Choroid plexus epithelial cell (primary cell): ENCODE measurements at regions not wholly inside any gene's neighbourhood (a gene's known extent, or its start where the extent isn't known, plus 50 kb on each side); places are given as distances from the start of the nearest gene placed in this dataset.
"Not testable (repeated sequence)": the region's sequence is repeated elsewhere in the genome, so short reads cannot be mapped to it uniquely, and the experiment has no call there.

Experiments used
- DNase-seq: peaks from one replicate; pipeline ENCODE4 v3.0.0-alpha.2; 2010; ENCODE audit warnings: low read depth
- H3K4me3 ChIP-seq: 2 replicates; pipeline ENCODE4 v1.5.1; 2011; ENCODE audit warnings: low read depth, mild to moderate bottlenecking, control low read depth, low read length, moderate library complexity
- CTCF ChIP-seq: conservative IDR thresholded peaks from 2 replicates; pipeline ENCODE4 v1.5.1; 2011; ENCODE audit warnings: low read depth, mild to moderate bottlenecking, control low read depth, inconsistent platforms, low read length, moderate library complexity

GRCh38 chr18:6565815-6566081, 151.0 kb upstream of the L3MBTL4 start:
- DNase-seq, result no peak
- TF ChIP-seq CTCF, result no peak
- no peak overlapping the region for H3K4me3 ChIP-seq

- no peak overlapping the region for H3K4me3 ChIP-seq
- DNase-seq, result no peak
- no peak for TF ChIP-seq CTCF
Observed at GRCh38 chr18:6566338-6566911, 151.7 kb upstream of the L3MBTL4 start.

GRCh38 chr18:6569813-6570212, 155.1 kb upstream of the L3MBTL4 start:
- no peak for TF ChIP-seq CTCF
- DNase-seq, result no peak
- H3K4me3 ChIP-seq, result no peak overlapping the region

- DNase-seq, result no peak
- H3K4me3 ChIP-seq, result no peak overlapping the region
- TF ChIP-seq CTCF, result no peak
Observed at GRCh38 chr18:6570581-6571238, 156.0 kb upstream of the L3MBTL4 start.

- no peak for DNase-seq
- TF ChIP-seq CTCF, result no peak
- no peak overlapping the region for H3K4me3 ChIP-seq
Observed at GRCh38 chr18:6571239-6571602, 156.5 kb upstream of the L3MBTL4 start.

- DNase-seq, result not testable (repeated sequence)
Observed at GRCh38 chr18:6572192-6572591, 157.3 kb upstream of the ARHGAP28 start.

GRCh38 chr18:6574631-6575030, 154.9 kb upstream of the ARHGAP28 start:
- TF ChIP-seq CTCF, result no peak
- no peak for DNase-seq
- no peak overlapping the region for H3K4me3 ChIP-seq

More at GRCh38 chr18:6572192-6572591, 157.3 kb upstream of the ARHGAP28 start:
- H3K4me3 ChIP-seq, result not testable (repeated sequence)

GRCh38 chr18:6575908-6576307, 153.6 kb upstream of the ARHGAP28 start:
- DNase-seq, result no peak
- TF ChIP-seq CTCF, result no peak
- H3K4me3 ChIP-seq, result no peak overlapping the region
